ENCODE measurements at regions not wholly inside any gene's neighbourhood (a gene's known extent, or its start where the extent isn't known, plus 50 kb on each side); places are given as distances from the start of the nearest gene placed in this dataset.

DNA sequence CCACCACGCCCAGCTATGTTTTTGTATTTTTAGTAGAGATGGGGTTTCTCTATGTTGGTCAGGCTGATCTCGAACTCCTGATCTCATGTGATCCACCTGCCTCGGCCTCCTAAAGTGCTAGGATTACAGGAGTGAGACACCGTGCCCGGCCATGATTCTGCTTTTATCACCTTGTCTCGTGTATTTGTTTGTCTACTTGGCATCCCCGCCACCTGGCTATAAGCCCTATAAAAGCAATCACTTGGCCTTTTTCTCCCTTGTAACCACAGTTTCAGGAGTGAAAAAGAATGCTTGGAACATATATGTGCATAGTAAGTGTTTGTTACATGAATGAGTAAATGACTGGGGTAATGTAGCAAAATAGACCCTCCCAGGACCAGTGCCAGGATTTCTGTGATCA lies 77.5 kb upstream of the PAPOLG start:
- no peaks in the 10 kb centered on the region for H3K36me3 ChIP-seq
- no peaks in the 10 kb centered on the region for H3K27me3 ChIP-seq
- H3K4me3 ChIP-seq, result no peak overlapping the region
- intact Hi-C loops (cut with DNase I), result no loop called here
- no peak for TF ChIP-seq CTCF (IDR thresholded peaks at IDR 0.05)
- no peak for DNase-seq
- H3K9ac ChIP-seq (ENCODE audit: low read depth in 2 of 2, low read length in 2 of 2), result no peak overlapping the region
- H3K4me1 ChIP-seq, result no peaks in the 10 kb centered on the region
- H3K27ac ChIP-seq, result no peak overlapping the region
- H3K9me3 ChIP-seq, result no peaks in the 10 kb centered on the region

GRCh38 chr2:60679036-60679780 lies 76.9 kb upstream of the PAPOLG start:
- intact Hi-C loops (cut with DNase I), result no loop called here
- H3K27ac ChIP-seq, result no peak overlapping the region
- H3K9me3 ChIP-seq, result no peaks in the 10 kb centered on the region
- no peaks in the 10 kb centered on the region for H3K27me3 ChIP-seq
- H3K36me3 ChIP-seq, result no peaks in the 10 kb centered on the region
- no peak overlapping the region for H3K9ac ChIP-seq (ENCODE audit: low read depth in 2 of 2, low read length in 2 of 2)
- no peak for DNase-seq
- no peak for TF ChIP-seq CTCF (IDR thresholded peaks at IDR 0.05)
- H3K4me1 ChIP-seq, result no peaks in the 10 kb centered on the region
- H3K4me3 ChIP-seq, result no peak overlapping the region

DNA sequence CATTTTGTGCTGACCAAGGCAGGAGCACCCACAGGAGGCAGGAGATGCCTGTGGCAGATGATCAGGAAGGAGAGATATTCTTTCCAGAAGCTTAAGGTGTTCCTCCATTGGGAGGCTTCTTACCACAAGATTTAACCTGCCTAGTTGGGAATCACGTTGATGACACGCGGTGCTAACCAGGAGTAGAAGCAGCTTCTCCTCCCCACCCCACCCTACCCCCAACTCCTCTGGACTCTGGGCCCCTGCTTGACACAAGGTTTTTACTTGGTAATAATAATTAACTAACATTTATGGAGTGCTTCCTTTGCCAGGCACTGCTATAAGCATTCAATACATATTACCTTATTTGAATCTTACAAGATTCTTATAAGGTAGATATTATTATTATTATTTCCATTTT lies 62.5 kb upstream of the PAPOLG start:
- Histone ChIP-seq H3K27me3 (no peaks in the 10 kb centered on the region), H3K9ac (ENCODE audit: low read depth in 2 of 2, low read length in 2 of 2) (no peak overlapping the region), H3K4me1 (no peaks in the 10 kb centered on the region), H3K9me3 (no peaks in the 10 kb centered on the region), H3K36me3 (no peaks in the 10 kb centered on the region), H3K4me3 (no peak overlapping the region), H3K27ac (no peak overlapping the region)
- DNase-seq, result no peak
- intact Hi-C loops (cut with DNase I), result no loop called here
- no peak for TF ChIP-seq CTCF (IDR thresholded peaks at IDR 0.05)

DNA sequence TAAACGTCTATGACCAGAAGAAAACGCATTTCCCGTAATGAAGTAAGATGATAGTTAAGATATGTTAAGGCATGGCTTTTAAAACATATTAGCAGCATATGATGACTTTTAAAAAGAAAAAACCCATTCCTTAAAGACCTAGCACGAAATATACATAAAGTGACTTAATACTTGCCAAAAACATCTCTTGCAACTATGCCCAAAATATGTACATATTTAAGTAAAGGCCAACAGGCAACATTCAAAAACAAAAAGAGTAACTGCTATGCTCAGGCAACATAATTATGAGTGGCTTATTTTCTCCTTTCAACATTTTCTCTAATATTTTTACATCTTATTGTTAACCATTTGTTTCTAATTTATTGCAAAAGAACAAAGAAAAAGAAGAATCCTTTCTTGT lies 60.3 kb upstream of the PAPOLG start:
- DNase-seq, result no peak
- Histone ChIP-seq H3K36me3 (no peaks in the 10 kb centered on the region), H3K4me3 (no peak overlapping the region), H3K27me3 (no peaks in the 10 kb centered on the region), H3K9ac (ENCODE audit: low read depth in 2 of 2, low read length in 2 of 2) (no peak overlapping the region), H3K4me1 (no peaks in the 10 kb centered on the region), H3K9me3 (no peaks in the 10 kb centered on the region), H3K27ac (no peak overlapping the region)
- no peak for TF ChIP-seq CTCF (IDR thresholded peaks at IDR 0.05)
- intact Hi-C loops (cut with DNase I), result no loop called here

DNA sequence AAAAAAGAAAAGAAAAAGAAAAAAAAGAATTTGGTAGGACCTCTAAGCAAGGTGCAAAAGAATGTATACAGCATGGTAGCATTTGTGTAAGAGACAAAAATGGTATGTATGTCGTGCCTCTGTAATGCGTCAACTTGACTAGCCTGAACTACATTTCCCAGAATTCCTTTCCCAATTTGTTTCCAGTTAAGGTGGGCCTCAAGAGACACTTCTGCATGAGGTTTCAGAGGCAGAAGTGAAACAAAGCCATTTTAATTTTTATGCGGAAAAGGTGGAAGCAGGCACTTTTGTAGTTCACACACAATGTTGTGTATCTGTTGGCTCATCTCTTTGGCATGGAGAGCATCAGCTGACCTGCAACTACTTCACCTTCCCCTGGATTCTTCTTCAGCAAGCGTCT lies 56.5 kb upstream of the PAPOLG start:
- H3K27ac ChIP-seq, result no peak overlapping the region
- H3K9me3 ChIP-seq, result no peaks in the 10 kb centered on the region
- no peak overlapping the region for H3K4me3 ChIP-seq
- no peaks in the 10 kb centered on the region for H3K36me3 ChIP-seq
- intact Hi-C loops (cut with DNase I), result loop anchor here (10.0 kb wide), 1 partner anchor 95 kb away; no protein-coding TSS in a partner anchor
- H3K27me3 ChIP-seq, result no peaks in the 10 kb centered on the region
- H3K9ac ChIP-seq (ENCODE audit: low read depth in 2 of 2, low read length in 2 of 2), result no peak overlapping the region
- H3K4me1 ChIP-seq, result no peaks in the 10 kb centered on the region
- DNase-seq, result no peak
- no peak for TF ChIP-seq CTCF (IDR thresholded peaks at IDR 0.05)

All from colonic mucosa (tissue), 4 donors.